ENCODE measurements at regions not wholly inside any gene's neighbourhood (a gene's known extent, or its start where the extent isn't known, plus 50 kb on each side); places are given as distances from the start of the nearest gene placed in this dataset.

DNA sequence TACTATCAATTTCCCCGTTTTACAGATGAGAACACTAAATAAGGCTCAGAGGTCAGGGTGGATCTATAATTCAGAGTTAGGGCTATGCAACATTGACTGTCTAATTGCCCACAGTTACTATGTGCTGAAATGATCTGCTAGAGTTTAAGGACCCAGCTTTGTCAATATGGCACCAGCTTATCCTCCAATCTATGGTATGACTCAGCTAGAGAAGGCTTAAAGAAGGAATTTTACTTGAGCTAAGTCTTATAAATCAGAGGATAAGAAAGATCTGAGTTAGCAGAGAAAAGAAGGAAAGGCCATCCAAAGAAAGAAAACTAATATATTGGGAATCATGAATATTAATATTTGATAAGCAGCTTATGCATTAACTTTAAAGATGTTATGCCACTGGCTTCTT, 78.1 kb downstream of the ASB9 start:
- no peaks in the 10 kb centered on the region for H3K27me3 ChIP-seq (replicated peaks; ENCODE audit: insufficient read depth)
- no peaks in the 10 kb centered on the region for H3K36me3 ChIP-seq (ENCODE audit: low read depth)
- H3F3A ChIP-seq (ENCODE audit: insufficient read depth), result no peaks in the 10 kb centered on the region
- in situ Hi-C loops (cut with MboI), result no loop called here
- H4K20me1 ChIP-seq (ENCODE audit: insufficient read depth), result no peaks in the 10 kb centered on the region
- TF ChIP-seq EZH2phosphoT487 (IDR thresholded peaks at IDR 0.05; ENCODE audit: insufficient read depth, low read depth) (no peak), EZH2 (IDR thresholded peaks at IDR 0.05; ENCODE audit: insufficient read depth, poor library complexity, severe bottlenecking) (no peak)
- H3K4me3 ChIP-seq, result no peak overlapping the region
- DNase-seq, result no peak
- no peak overlapping the region for H3K27ac ChIP-seq
- 33 to 35% methylated on average over 1 of the region's 1 CpG for WGBS, 2 experiments (ENCODE audit: low coverage in 1 of 2, low lambda C conversion rate in 2 of 2, missing lambda C conversion rate in 2 of 2)
- H3K4me2 ChIP-seq (ENCODE audit: unreplicated experiment), result no peak overlapping the region
- H3K9ac ChIP-seq, result no peak overlapping the region
- no peaks in the 10 kb centered on the region for H3K9me3 ChIP-seq (ENCODE audit: low read depth)
- no peaks in the 10 kb centered on the region for H3K9me2 ChIP-seq (ENCODE audit: insufficient read depth)
- H3K79me2 ChIP-seq (ENCODE audit: insufficient read depth), result no peaks in the 10 kb centered on the region
- H3K4me1 ChIP-seq (ENCODE audit: insufficient read depth), result no peaks in the 10 kb centered on the region
- no peak overlapping the region for H2AFZ ChIP-seq

DNA sequence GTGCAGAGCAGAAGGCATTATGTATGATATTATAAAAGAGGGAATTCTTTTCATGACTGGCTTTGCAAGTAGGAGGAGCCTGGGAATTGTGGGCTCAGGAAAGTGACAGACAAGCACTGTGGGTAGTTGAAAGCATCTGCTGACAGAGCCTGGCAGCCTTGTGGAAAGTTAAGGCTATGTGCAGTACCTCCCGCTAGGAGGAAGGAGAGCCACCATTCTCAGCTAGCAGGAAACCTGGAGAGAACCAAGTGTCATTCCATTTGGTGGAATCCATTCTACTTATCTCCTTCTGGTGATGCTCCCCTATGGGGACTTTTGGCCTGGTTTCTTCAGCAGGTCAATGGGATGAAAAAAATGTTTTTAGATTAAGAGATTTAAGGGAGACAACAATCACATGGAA, 81.8 kb downstream of the ASB9 start:
- Histone ChIP-seq H3K79me2 (ENCODE audit: insufficient read depth) (no peaks in the 10 kb centered on the region), H3K9me3 (ENCODE audit: low read depth) (no peaks in the 10 kb centered on the region), H3K27ac (no peak overlapping the region), H4K20me1 (ENCODE audit: insufficient read depth) (no peaks in the 10 kb centered on the region), H3K9me2 (ENCODE audit: insufficient read depth) (no peaks in the 10 kb centered on the region), H3K4me3 (no peak overlapping the region), H3K27me3 (replicated peaks; ENCODE audit: insufficient read depth) (no peaks in the 10 kb centered on the region), H3K4me2 (ENCODE audit: unreplicated experiment) (no peak overlapping the region), H3F3A (ENCODE audit: insufficient read depth) (no peaks in the 10 kb centered on the region), H3K9ac (no peak overlapping the region), H3K4me1 (ENCODE audit: insufficient read depth) (no peaks in the 10 kb centered on the region), H2AFZ (no peak overlapping the region), H3K36me3 (ENCODE audit: low read depth) (no peaks in the 10 kb centered on the region)
- WGBS, 2 experiments (ENCODE audit: low coverage in 1 of 2, low lambda C conversion rate in 2 of 2, missing lambda C conversion rate in 2 of 2), result 0 to 11% methylated on average over 1 of the region's 1 CpG
- in situ Hi-C loops (cut with MboI), result no loop called here
- DNase-seq, result no peak
- no peak for TF ChIP-seq EZH2phosphoT487 (IDR thresholded peaks at IDR 0.05; ENCODE audit: insufficient read depth, low read depth)
- TF ChIP-seq EZH2 (IDR thresholded peaks at IDR 0.05; ENCODE audit: insufficient read depth, poor library complexity, severe bottlenecking), result no peak

DNA sequence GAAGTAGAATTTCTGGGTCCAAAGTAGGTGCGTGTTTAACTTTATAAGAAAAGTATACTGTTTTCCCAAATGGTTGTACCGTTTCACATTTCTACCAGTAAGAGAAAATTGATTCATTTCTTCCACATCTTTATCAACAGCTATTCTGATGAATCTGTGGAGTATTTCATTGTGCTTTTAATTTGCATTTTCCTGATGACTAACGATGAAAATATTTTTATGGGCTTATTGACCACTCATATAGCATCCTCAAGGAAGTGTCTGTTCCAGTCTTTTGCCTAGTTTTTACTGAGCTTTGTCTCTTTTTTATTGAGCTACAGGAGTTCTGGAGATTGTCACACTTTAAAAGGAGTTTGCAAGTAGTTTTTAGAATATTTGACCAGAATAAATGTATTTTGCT, 92.6 kb downstream of the ASB9 start:
- H3K9me2 ChIP-seq (ENCODE audit: insufficient read depth), result no peaks in the 10 kb centered on the region
- TF ChIP-seq EZH2phosphoT487 (IDR thresholded peaks at IDR 0.05; ENCODE audit: insufficient read depth, low read depth) (no peak), EZH2 (IDR thresholded peaks at IDR 0.05; ENCODE audit: insufficient read depth, poor library complexity, severe bottlenecking) (no peak)
- 43 to 44% methylated on average over 3 of the region's 3 CpGs for WGBS, 2 experiments (ENCODE audit: low coverage in 1 of 2, low lambda C conversion rate in 2 of 2, missing lambda C conversion rate in 2 of 2)
- H3K4me3 ChIP-seq, result no peak overlapping the region
- H3K36me3 ChIP-seq (ENCODE audit: low read depth), result no peaks in the 10 kb centered on the region
- H3K27ac ChIP-seq, result no peak overlapping the region
- in situ Hi-C loops (cut with MboI), result no loop called here
- H3K4me2 ChIP-seq (ENCODE audit: unreplicated experiment), result no peak overlapping the region
- no peak for DNase-seq
- no peaks in the 10 kb centered on the region for H3K4me1 ChIP-seq (ENCODE audit: insufficient read depth)
- no peaks in the 10 kb centered on the region for H3K27me3 ChIP-seq (replicated peaks; ENCODE audit: insufficient read depth)
- no peaks in the 10 kb centered on the region for H3K9me3 ChIP-seq (ENCODE audit: low read depth)
- H4K20me1 ChIP-seq (ENCODE audit: insufficient read depth), result no peaks in the 10 kb centered on the region
- no peak overlapping the region for H3K9ac ChIP-seq
- H2AFZ ChIP-seq, result no peak overlapping the region
- H3K79me2 ChIP-seq (ENCODE audit: insufficient read depth), result no peaks in the 10 kb centered on the region
- no peaks in the 10 kb centered on the region for H3F3A ChIP-seq (ENCODE audit: insufficient read depth)

DNA sequence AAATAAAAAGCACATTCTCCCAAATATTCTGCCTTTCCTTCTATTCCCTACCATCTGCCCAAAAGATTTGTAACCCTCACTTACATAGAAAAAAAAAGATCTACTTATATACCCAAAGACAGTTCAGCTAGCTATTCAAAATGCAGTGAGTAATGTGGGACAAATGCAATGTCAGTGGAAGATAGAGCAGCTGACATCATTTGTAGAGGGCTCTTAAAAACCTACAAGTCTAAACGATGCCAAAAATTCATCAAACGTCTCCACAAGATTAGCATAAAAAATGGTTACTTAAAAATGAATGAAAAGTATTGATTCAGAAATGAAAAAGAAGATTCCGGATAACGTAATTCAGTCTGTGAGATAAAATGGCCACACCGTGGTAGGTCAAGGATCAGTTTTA, 96.5 kb downstream of the ASB9 start:
- no peaks in the 10 kb centered on the region for H4K20me1 ChIP-seq (ENCODE audit: insufficient read depth)
- no peak overlapping the region for H2AFZ ChIP-seq
- H3F3A ChIP-seq (ENCODE audit: insufficient read depth), result no peaks in the 10 kb centered on the region
- H3K36me3 ChIP-seq (ENCODE audit: low read depth), result no peaks in the 10 kb centered on the region
- 50 to 59% methylated on average over 5 of the region's 5 CpGs for WGBS, 2 experiments (ENCODE audit: low coverage in 1 of 2, low lambda C conversion rate in 2 of 2, missing lambda C conversion rate in 2 of 2)
- DNase-seq, result no peak
- no peaks in the 10 kb centered on the region for H3K79me2 ChIP-seq (ENCODE audit: insufficient read depth)
- no peak overlapping the region for H3K4me3 ChIP-seq
- no peak overlapping the region for H3K9ac ChIP-seq
- H3K4me1 ChIP-seq (ENCODE audit: insufficient read depth), result no peaks in the 10 kb centered on the region
- no peak overlapping the region for H3K27ac ChIP-seq
- no peaks in the 10 kb centered on the region for H3K9me3 ChIP-seq (ENCODE audit: low read depth)
- no peaks in the 10 kb centered on the region for H3K27me3 ChIP-seq (replicated peaks; ENCODE audit: insufficient read depth)
- TF ChIP-seq EZH2phosphoT487 (IDR thresholded peaks at IDR 0.05; ENCODE audit: insufficient read depth, low read depth) (no peak), EZH2 (IDR thresholded peaks at IDR 0.05; ENCODE audit: insufficient read depth, poor library complexity, severe bottlenecking) (no peak)
- in situ Hi-C loops (cut with MboI), result no loop called here
- no peak overlapping the region for H3K4me2 ChIP-seq (ENCODE audit: unreplicated experiment)
- H3K9me2 ChIP-seq (ENCODE audit: insufficient read depth), result no peaks in the 10 kb centered on the region

DNA sequence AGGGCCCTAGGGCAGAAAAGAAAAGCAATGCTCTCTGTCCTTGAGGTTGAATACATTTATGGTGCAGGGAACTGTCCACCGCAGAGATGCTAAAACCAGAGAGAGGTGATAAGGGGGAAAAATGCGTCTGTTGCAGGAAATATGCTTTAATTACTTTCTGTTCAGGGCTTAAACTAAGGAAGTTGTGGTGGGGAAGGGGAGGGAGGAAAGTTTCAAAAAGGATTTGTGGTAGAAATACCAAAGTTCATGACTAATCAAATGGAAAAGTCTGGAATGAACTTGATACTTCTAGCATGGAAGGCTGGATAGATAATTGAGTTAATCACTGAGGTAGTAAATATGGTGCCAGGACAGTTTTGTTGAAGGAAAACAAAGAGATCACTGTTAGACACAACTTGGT, 99.0 kb downstream of the ASB9 start:
- Histone ChIP-seq H3K4me1 (ENCODE audit: insufficient read depth) (no peaks in the 10 kb centered on the region), H3K36me3 (ENCODE audit: low read depth) (no peaks in the 10 kb centered on the region), H3K27me3 (replicated peaks; ENCODE audit: insufficient read depth) (no peaks in the 10 kb centered on the region), H4K20me1 (ENCODE audit: insufficient read depth) (no peaks in the 10 kb centered on the region), H3K9ac (no peak overlapping the region), H3K4me3 (no peak overlapping the region), H3F3A (ENCODE audit: insufficient read depth) (no peaks in the 10 kb centered on the region), H3K4me2 (ENCODE audit: unreplicated experiment) (no peak overlapping the region), H3K9me3 (ENCODE audit: low read depth) (no peaks in the 10 kb centered on the region), H3K9me2 (ENCODE audit: insufficient read depth) (no peaks in the 10 kb centered on the region), H3K27ac (no peak overlapping the region), H3K79me2 (ENCODE audit: insufficient read depth) (no peaks in the 10 kb centered on the region), H2AFZ (no peak overlapping the region)
- in situ Hi-C loops (cut with MboI), result no loop called here
- TF ChIP-seq EZH2 (IDR thresholded peaks at IDR 0.05; ENCODE audit: insufficient read depth, poor library complexity, severe bottlenecking) (no peak), EZH2phosphoT487 (IDR thresholded peaks at IDR 0.05; ENCODE audit: insufficient read depth, low read depth) (no peak)
- no peak for DNase-seq
- WGBS, 2 experiments (ENCODE audit: low coverage in 1 of 2, low lambda C conversion rate in 2 of 2, missing lambda C conversion rate in 2 of 2), result 43 to 44% methylated on average over 2 of the region's 2 CpGs

Measured in GM23248 (cell line).